Activated CD4-positive, alpha-beta T cell treated with anti-CD3 and anti-CD28 coated beads, Interleukin-2, amount 50 U/mL, for 48 hours (primary cell): ENCODE measurements at regions not wholly inside any gene's neighbourhood (a gene's known extent, or its start where the extent isn't known, plus 50 kb on each side); places are given as distances from the start of the nearest gene placed in this dataset.

Experiments used
- DNase-seq, 2 experiments: peaks; one replicate each; pipeline ENCODE4 v3.0.0-alpha.2; 2020

DNA sequence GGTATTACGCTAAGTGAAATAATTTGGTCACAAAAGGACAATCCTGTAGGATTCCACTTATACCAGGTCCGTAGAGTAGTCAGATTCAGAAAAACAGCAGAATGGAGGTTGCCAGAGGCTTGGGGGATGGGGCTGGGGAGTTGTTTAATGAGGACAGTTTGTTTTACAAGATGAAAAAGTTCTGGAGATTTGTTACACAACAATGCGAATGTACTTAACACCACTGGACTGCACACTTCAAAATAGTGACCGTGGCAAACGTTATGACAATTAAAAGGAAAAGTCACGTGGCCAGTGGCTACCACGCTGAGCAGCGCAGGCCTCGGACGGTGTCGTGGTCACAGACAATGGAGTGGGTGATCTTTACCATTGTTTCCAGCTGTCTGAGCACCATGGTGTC, 338.1 kb downstream of the SEC14L1 start:
- no peak for DNase-seq

DNA sequence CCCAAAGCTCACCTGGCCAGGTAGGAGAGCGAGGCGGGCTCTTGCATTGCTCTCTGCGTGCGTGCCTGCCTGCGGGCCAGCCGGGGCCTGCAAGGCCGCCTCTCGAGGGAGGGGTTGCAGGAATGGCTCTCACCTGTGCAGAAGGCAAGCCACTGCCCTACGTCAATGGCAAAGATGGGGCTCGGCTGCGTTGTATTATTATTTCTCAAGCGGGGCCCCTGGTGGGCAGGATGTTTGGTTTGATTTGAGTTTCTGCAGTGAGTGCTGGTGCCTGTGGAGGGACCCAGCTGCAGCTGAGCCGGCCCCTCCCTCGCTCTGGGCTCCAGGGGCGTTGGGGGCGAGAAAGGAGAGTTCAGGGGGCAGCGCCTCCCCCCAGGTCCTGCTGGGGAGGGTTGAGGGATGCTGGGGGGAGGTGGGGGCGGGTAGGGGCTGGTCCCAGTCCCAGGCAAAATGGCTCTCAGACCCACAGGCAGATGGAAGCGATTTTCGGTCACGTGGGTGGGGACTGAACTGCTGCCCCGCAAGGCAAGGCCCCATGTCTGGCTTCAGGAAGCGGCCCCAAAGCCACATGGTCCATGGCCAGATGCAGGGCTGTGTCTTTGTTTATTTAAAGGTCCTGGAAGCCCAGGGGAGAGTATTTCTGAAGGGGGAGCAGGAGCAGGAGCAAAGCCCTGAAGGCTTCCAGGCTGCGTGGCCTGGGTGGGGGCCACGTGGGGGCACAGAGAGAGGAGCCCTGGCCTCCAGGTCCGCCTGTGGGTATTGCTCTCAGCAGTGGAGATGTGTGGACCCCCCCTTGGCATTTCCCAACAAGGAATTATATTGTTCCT, 338.8 kb downstream of the SEC14L1 start:
- DNase-seq = no peak

DNA sequence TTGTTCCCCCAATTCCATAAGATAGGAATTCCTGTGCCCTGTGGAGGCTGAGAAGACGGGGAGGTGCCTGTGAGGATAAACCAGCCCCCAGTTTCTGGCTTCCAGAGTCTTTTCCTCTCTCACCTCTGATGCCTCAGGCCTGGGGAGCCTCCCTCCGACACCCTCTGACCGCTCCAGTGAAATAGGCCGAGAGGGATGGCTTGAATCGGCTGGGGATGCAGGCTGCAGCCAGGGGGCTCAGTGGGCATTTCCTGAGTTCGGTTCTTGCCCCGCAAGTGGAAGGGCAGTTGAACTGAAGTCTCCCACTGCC, 339.4 kb downstream of the SEC14L1 start:
- DNase-seq = no peak

GRCh38 chr17:77480509-77481215, 339.9 kb downstream of the SEC14L1 start:
- no peak for DNase-seq

- DNase-seq = no peak
Observed at GRCh38 chr17:77481476-77482374, 341.0 kb downstream of the SEC14L1 start.

DNA sequence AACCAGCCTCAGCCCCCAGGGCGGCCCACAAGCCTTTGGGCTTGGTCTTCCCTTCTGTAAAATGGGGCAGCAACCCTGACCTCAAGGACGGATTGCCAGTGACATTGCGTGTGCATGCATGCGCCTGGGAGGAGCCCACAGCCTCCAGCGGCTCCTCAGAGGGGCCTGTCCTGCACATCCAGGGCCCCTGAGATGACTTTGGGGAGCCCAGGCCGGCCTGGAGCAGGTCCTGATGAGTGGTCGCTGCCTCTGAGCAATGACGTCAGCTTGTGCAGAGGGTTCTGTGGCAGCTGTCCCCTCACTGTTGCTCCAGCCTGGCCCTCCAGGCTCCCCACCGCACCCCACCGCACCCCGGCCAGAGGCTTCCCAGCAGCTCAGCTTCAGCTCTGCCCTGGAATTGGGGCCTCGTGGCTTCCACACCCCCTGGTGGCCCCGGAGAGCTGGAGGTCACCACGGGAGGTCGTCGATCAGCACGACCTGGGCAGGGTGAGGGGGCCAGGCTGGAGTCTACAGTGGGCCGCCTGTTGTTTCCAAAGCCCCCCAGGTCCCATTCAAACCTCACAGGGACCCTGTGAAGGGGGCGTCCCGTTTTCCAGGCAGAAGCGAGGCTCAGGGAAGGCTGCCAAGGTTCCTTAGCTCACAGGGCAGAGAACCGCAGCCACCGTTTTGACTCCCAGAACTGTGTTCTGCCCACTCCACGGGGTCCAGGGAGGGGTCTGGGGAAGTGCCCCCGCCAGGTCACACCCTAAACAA, 341.8 kb downstream of the SEC14L1 start:
- DNase-seq = no peak

DNA sequence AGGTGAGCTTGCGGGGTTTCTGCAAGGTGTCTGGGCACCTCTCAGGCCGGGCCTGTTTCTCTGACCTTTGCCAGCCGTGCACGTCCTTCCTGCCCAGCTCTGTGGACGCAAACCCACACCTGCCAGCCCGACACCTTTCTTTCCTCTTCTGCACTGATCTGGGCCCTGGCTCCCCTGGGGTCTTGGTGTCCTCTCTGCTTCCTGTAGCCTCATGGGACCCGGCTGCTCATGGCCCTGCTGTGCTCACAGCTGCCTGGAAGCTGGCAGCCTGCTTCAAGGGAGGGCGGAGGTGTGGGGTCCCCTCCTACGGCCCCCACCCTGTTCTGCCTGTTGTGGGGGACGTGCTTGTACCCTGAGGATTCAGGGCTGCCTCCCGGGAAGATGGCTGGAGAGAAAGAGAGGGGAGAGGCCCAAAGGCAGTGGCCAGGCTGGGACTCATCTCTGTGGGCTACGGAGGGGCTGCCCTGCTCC, 342.4 kb downstream of the SEC14L1 start:
- no peak for DNase-seq

GRCh38 chr17:77484111-77484510, 343.3 kb downstream of the SEC14L1 start:
- no peak for DNase-seq

GRCh38 chr17:77485089-77485833, 344.5 kb downstream of the SEC14L1 start:
- no peak for DNase-seq

- no peak for DNase-seq
Observed at GRCh38 chr17:77487211-77487629, 346.5 kb downstream of the SEC14L1 start.

DNA sequence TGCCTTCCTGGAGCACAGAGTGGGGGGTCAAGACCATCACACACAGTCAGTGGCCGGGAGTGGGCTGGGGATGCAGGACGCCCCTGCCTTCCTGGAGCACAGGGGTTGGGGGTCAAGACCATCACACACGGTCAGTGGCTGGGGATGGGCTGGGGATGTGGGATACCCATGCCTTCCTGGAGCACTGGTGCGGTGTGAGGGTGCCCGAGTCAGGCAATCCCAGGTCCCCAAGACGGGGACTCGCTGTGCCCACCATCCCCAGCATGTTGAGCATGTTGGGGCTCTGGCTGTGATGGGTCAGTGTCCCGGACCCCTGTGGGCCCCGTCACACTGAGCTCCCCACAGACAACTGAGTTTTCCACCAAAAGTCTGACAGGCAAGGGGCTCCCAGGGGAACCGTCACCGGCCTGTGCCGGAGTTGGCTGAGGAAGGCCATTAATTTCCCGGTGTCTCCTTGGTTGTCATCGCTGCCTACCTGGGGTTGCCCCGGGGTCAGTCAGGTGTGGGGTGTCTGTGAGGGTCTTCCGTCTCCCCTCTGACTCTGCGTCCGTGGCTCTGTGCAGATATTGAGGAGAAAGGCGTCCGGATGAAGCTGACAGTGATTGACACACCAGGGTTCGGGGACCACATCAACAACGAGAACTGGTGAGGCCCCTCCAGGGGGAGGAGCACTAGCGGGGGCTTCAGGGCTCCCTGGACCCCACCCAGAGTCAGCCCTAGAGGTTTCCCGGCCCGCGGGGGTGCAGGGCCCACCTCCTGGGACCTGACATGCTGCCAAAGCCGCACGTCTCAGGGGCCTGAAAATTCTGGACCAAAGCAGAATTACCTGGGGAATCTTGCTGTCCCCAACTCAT, 347.1 kb downstream of the SEC14L1 start:
- no peak for DNase-seq

DNA sequence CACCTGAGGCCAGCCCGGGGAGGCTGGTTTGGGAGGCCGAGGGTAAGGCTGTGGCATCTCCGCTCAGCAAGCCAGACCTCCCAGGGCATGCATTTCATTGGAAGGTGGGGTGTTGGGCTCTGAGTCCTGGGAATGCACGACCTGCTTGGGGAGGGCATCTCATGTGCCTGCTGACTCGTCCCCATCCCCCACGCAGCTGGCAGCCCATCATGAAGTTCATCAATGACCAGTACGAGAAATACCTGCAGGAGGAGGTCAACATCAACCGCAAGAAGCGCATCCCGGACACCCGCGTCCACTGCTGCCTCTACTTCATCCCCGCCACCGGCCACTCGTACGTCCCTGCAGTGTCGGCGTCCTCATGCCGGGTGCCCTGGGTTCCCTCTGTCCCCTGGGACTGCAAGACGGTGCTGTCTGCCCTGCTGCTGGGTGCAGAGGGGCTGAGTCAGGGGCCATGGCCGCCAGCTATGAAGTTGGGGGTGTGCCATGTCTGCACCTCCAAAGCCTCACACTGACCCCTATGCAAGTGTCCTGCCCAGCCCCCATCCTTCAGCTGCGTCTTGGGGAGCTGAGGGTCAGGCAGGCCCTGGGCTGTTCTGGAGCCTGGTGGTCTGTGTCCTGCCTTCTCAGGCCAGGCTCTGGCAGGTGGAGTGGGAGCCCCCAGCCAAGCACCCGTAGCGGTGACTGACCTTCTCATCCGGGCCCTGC, 347.9 kb downstream of the SEC14L1 start:
- no peak for DNase-seq

DNA sequence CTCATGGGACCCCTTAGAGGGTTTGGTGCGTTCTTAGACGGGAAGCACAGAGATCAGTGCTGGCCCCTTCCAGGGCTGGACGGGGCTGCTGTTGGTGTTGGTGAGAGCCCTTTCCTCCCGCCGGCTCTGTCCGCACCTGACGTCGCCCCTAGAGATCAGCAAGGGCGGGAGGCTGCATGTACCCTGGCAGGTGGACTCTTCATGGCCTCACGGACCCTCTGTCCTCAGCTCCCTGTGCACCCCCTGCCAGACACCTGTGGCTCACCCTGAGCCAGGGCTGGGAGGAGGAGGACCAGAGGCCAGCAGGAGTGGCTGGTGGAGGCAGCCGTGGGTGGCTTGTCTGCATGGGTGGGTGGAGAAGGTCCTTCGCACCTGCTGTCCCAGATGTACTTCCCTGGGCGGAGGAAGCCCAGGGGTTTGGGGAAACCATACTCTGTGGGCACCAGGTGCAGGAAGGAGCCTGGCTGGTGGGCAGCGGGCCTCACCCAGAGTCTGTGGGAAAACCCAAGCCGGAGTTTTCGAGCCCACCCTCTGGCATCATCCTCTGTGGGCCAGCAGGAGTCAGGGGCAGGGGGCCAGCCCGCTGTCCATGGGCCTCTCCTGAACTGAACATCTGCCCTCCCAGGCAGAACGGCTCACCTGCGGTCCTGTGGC, 348.6 kb downstream of the SEC14L1 start:
- no peak for DNase-seq

DNA sequence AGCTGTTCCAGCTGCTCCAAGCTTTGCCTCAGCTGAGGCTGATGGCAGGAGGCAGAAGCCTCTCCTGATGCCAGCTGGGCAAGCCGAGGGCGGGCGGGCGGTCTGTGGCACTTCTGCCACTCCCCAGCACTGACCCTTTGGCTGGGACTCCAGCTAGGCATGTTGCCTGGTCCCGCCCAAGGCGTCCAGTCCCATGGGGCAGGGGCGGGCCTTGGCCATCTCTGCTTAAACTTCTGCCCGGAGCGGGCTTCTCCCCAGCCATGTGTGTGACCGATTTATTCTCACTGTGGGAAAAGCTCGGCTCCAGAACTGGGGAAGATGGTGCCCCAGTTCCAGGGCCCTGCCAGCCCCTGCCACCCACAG, 349.1 kb downstream of the SEC14L1 start:
- no peak for DNase-seq

DNA sequence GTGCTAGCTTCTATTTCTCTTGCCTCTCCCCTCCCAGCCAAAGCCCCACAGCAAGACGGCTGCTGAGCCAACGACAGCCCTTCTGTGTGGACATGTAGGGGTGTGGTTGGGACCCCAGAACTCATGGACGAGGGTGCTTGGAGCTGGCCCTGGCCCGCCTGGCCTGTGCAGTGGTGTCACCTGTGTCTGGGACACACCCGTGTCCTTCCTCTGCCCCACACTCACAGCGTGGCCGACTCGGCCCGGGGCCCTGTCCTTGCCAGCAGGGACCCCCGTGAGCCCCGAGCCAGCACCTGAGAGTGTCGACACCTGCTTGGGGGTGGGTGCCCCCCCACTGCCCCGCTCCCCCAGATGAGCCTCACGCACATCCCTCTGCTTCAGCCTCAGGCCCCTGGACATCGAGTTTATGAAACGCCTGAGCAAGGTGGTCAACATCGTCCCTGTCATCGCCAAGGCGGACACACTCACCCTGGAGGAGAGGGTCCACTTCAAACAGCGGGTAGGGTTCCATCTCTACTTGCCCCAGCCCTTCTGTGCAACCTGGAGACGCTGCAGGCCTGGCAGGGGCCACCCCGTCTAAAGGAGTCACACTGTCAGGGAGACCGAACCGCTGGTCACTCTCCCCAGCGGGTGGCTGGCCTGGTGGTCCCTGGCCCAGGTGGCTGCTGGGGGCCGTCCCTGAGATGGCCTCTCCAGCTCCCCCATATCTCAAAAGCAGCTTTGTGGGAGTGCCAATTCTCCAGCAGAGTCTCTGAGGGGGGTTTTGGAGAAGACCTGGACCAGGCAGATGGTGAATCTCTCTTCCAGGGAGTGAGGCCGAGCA, 349.8 kb downstream of the SEC14L1 start:
- no peak for DNase-seq

- DNase-seq = peak in 1 of 2 experiments; percentile 36
Observed at GRCh38 chr17:77491921-77492445, 351.2 kb downstream of the SEC14L1 start.

- no peak for DNase-seq
Observed at GRCh38 chr17:77492446-77493237, 351.9 kb downstream of the SEC14L1 start.
